ENCODE measurements at regions not wholly inside any gene's neighbourhood (a gene's known extent, or its start where the extent isn't known, plus 50 kb on each side); places are given as distances from the start of the nearest gene placed in this dataset.

DNA sequence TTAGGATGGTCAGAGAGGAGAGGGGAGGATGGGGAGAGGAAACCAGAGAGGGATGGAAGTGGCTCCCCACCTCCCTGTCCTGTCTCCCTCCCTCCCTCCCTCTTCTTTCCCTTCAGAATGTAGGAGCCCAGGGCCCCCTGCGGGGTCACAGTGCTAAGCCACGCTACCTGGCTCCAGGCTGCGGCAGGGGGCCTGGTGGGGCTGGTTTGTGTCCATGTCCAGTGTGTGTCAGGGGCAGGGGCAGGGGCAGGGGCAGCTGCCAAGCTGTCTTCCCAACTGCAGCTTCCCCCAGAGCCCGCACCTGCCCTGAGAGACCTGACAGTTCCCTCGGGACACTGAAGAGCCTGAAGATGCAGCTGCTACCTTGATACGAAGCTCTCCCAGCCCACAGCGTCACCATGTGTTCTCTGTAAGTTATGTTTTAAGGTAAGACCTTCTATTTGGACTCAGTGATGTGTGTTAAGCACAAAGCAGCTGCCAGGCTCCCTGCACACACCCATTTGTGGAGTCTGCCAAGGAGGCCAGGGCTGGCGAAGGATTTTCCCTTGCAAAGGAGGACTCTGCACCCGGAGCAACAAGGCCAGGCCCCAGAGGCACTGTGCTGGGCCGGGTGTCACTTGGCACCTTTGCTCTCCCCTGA is 121.8 kb upstream of the SMAD3 start:
- Mint-ChIP-seq H3K4me3 (no peak overlapping the region), H3K27ac (ENCODE audit: unreplicated experiment) (peak overlapping the region; percentile 35), H3K27me3 (ENCODE audit: low read depth) (peaks cover 5% of the 10 kb centered on the region), H3K36me3 (ENCODE audit: low read depth) (no peaks in the 10 kb centered on the region), H3K9me3 (no peaks in the 10 kb centered on the region), H3K4me1 (no peaks in the 10 kb centered on the region)
- TF ChIP-seq, protein P1, sequence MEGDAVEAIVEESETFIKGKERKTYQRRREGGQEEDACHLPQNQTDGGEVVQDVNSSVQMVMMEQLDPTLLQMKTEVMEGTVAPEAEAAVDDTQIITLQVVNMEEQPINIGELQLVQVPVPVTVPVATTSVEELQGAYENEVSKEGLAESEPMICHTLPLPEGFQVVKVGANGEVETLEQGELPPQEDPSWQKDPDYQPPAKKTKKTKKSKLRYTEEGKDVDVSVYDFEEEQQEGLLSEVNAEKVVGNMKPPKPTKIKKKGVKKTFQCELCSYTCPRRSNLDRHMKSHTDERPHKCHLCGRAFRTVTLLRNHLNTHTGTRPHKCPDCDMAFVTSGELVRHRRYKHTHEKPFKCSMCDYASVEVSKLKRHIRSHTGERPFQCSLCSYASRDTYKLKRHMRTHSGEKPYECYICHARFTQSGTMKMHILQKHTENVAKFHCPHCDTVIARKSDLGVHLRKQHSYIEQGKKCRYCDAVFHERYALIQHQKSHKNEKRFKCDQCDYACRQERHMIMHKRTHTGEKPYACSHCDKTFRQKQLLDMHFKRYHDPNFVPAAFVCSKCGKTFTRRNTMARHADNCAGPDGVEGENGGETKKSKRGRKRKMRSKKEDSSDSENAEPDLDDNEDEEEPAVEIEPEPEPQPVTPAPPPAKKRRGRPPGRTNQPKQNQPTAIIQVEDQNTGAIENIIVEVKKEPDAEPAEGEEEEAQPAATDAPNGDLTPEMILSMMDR (conservative IDR thresholded peaks at IDR 0.05): no peak
- DNase-seq (ENCODE audit: low read depth, low spot score): no peak

DNA sequence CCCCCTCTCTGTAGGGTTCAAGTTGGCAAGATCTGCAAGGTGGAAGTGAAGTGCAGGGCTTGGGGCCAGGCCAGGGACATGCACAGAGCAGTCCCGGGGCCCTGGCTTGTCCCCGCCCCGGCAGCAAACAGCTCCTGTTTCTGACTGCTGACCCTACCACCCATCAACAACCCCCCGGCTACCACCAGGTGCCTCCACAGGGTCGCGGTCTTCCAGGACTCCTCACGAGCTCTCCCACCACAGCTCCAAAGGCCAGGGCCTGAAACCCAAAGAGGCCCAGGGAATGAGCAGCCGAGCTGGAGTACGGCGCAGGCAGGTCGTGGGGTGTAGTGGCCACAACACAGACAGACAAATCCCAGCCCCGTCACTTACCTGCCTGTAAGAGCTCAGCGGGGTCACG is 121.3 kb upstream of the SMAD3 start:
- no peak for DNase-seq (ENCODE audit: low read depth, low spot score)
- Mint-ChIP-seq H3K4me1 (no peaks in the 10 kb centered on the region), H3K27me3 (ENCODE audit: low read depth) (peaks cover 5% of the 10 kb centered on the region), H3K9me3 (no peaks in the 10 kb centered on the region), H3K36me3 (ENCODE audit: low read depth) (no peaks in the 10 kb centered on the region), H3K4me3 (no peak overlapping the region), H3K27ac (ENCODE audit: unreplicated experiment) (peak overlapping the region; percentile 35)
- TF ChIP-seq, protein P1 (conservative IDR thresholded peaks at IDR 0.05): no peak

DNA sequence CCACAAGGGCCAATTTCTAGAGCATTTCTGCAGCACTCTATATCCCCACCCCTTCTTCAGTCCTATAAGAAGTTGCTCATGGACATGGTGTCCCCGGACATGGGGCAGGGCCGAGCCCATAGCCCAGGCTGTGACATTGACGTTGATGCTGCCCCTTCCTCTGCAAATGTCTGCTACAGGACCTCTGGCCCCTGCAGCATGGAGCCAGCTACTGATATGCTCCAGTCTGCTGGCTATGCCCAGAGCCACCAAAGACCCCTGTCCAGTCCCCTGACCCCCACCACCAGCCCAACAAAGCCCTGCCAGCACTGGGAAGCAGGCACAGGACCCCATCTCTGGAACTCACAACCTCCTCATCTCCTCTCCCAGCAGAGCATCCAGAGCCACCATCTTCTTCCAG is 120.1 kb upstream of the SMAD3 start:
- TF ChIP-seq, protein P1 (conservative IDR thresholded peaks at IDR 0.05): no peak
- H3K9me3 Mint-ChIP-seq: no peaks in the 10 kb centered on the region
- peaks cover 5% of the 10 kb centered on the region for H3K27me3 Mint-ChIP-seq (ENCODE audit: low read depth)
- no peak overlapping the region for H3K4me3 Mint-ChIP-seq
- H3K36me3 Mint-ChIP-seq (ENCODE audit: low read depth): no peaks in the 10 kb centered on the region
- no peak overlapping the region for H3K27ac Mint-ChIP-seq (ENCODE audit: unreplicated experiment)
- no peak for DNase-seq (ENCODE audit: low read depth, low spot score)
- no peaks in the 10 kb centered on the region for H3K4me1 Mint-ChIP-seq

DNA sequence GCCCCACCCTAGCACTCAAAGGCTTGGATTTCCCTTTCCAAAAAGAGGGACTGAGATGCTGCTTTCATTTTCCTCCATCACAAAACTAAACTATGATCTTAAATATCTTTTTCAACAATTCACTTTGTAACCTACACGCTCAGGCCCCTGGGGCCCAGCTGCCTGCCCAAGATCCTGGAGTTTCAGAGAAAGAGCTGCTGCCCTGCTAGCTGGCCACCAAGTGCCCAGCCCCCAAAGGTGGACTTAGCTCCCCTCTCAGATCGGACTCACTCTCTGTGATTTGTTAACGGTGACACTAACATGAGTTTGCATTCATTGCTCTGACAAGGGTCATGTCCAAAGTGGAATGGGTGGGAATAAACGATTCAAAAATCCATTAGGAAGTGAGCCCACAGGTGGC is 119.6 kb upstream of the SMAD3 start:
- TF ChIP-seq, protein P1 (conservative IDR thresholded peaks at IDR 0.05): no peak
- Mint-ChIP-seq H3K4me3 (no peak overlapping the region), H3K4me1 (no peaks in the 10 kb centered on the region), H3K36me3 (ENCODE audit: low read depth) (no peaks in the 10 kb centered on the region), H3K27me3 (ENCODE audit: low read depth) (peaks cover 5% of the 10 kb centered on the region), H3K27ac (ENCODE audit: unreplicated experiment) (no peak overlapping the region), H3K9me3 (no peaks in the 10 kb centered on the region)
- no peak for DNase-seq (ENCODE audit: low read depth, low spot score)

DNA sequence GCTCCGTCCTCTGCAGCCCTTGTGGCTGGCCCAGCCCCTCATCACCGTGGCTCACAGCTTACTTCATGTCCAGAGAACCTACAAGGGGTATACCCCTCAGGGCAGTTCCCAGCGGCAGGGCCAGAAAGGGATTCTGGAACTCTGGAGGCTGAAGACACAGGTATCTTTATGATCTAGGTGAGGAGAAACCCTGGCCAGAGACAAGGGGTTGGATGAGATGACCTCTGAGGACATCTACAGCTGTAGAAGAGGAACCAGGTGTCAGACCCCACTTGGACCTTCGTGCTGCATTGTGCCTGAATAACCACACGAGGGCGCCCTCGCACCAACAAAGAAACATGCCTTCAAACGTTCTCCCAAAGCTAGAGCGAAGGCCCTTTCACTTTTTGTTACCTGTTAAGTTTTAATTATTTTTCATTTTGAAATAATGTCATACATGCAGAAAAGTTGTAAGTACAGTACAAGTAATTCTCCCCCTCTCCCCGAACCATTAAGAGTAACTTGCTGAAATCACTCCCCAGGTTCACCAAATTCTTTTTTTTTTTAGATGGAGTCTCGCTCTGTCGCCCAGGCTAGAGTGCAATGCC is 118.7 kb upstream of the SMAD3 start:
- H3K36me3 Mint-ChIP-seq (ENCODE audit: low read depth): no peaks in the 10 kb centered on the region
- no peaks in the 10 kb centered on the region for H3K4me1 Mint-ChIP-seq
- peak; percentile 68 for DNase-seq (ENCODE audit: low read depth, low spot score)
- H3K27ac Mint-ChIP-seq (ENCODE audit: unreplicated experiment): no peak overlapping the region
- TF ChIP-seq, protein P1 (conservative IDR thresholded peaks at IDR 0.05): peak; percentile 97
- peaks cover 5% of the 10 kb centered on the region for H3K27me3 Mint-ChIP-seq (ENCODE audit: low read depth)
- no peaks in the 10 kb centered on the region for H3K9me3 Mint-ChIP-seq
- no peak overlapping the region for H3K4me3 Mint-ChIP-seq

All from neural crest cell (in vitro differentiated cells).